H1 (cell line): ENCODE measurements at regions not wholly inside any gene's neighbourhood (a gene's known extent, or its start where the extent isn't known, plus 50 kb on each side); places are given as distances from the start of the nearest gene placed in this dataset.

Experiments used
- CTCF ChIA-PET: fragments of 300-600 bp; sonication (Branson Sonifier 250); formaldehyde crosslinking; loops from one replicate; lab custom pipeline; 2021; ENCODE audit not compliant: partially characterized antibody; lab: Charles Lee
- POLR2A ChIA-PET: fragments of 300-600 bp; sonication (Branson Sonifier 250); formaldehyde crosslinking; loops from one replicate; lab custom pipeline; 2021; ENCODE audit warnings: inconsistent platforms; ENCODE audit not compliant: partially characterized antibody; lab: Charles Lee
- DNase-seq, 2 experiments: peaks; one replicate each; pipeline versions ENCODE4 v3.0.0 to v3.0.0-alpha.2; 2010 to 2022; ENCODE audit warnings: low spot score in 2 of 2, low read depth in 1 of 2, mixed read lengths in 1 of 2
- FAIRE-seq: peaks from 2 replicates; lab custom pipeline; 2011; peaks lifted over from hg19 to GRCh38; lab: Jason Lieb, UNC
- H2AFZ ChIP-seq: 2 replicates; pipeline ENCODE4 v1.8.1; 2012; ENCODE audit warnings: low read length, inconsistent platforms
- H2AK5ac ChIP-seq: 2 replicates; pipeline ENCODE4 v1.6.1; 2013; ENCODE audit warnings: low read depth, low read length
- H2BK120ac ChIP-seq: replicated peaks from 2 replicates; pipeline ENCODE3; 2013; ENCODE audit warnings: low read depth, low read length, inconsistent platforms
- H2BK12ac ChIP-seq: 2 replicates; pipeline ENCODE4 v1.6.1; 2013; ENCODE audit warnings: low read depth, low read length
- H2BK15ac ChIP-seq: 2 replicates; pipeline ENCODE4 v1.6.1; 2013; ENCODE audit warnings: low read length
- H2BK20ac ChIP-seq: 2 replicates; pipeline ENCODE4 v1.6.1; 2013; ENCODE audit warnings: low read length
- H2BK5ac ChIP-seq: 2 replicates; pipeline ENCODE4 v1.6.1; 2013; ENCODE audit warnings: low read depth, low read length
- H3K14ac ChIP-seq: 2 replicates; pipeline ENCODE4 v1.6.1; 2013; ENCODE audit warnings: inconsistent platforms; ENCODE audit not compliant: insufficient read length
- H3K18ac ChIP-seq: 2 replicates; pipeline ENCODE4 v1.6.1; 2013; ENCODE audit warnings: low read length; ENCODE audit errors: extremely low read depth
- H3K23ac ChIP-seq: 2 replicates; pipeline ENCODE4 v1.6.1; 2013; ENCODE audit warnings: inconsistent platforms; ENCODE audit not compliant: insufficient read length
- H3K23me2 ChIP-seq: 2 replicates; pipeline ENCODE4 v1.6.1; 2013; ENCODE audit warnings: low read depth, low read length
- H3K27ac ChIP-seq: 2 replicates; pipeline ENCODE4 v1.6.1; 2011; ENCODE audit warnings: low read depth, low read length, inconsistent platforms
- H3K27me3 ChIP-seq, 4 experiments: replicated peaks in 1 of 4; 1 replicate in 1 of 4; 2 replicates in 3 of 4; pipeline versions ENCODE4 v1.6.1 to v1.8.1; 2011 to 2013; ENCODE audit warnings: low read length in 3 of 4, mild to moderate bottlenecking in 3 of 4, inconsistent platforms in 2 of 4, mixed read lengths in 2 of 4, moderate library complexity in 1 of 4; ENCODE audit not compliant: control insufficient read depth in 3 of 4, insufficient read depth in 3 of 4; ENCODE audit errors: extremely low read depth in 1 of 4
- H3K36me3 ChIP-seq, 4 experiments: 2 replicates each; pipeline versions ENCODE4 v1.6.1 to v1.8.1; 2011 to 2013; ENCODE audit warnings: mild to moderate bottlenecking in 4 of 4, low read length in 3 of 4, moderate library complexity in 2 of 4, control low read depth in 1 of 4, inconsistent platforms in 1 of 4; ENCODE audit not compliant: insufficient read depth in 4 of 4, control insufficient read depth in 2 of 4
- H3K4ac ChIP-seq: replicated peaks from 2 replicates; pipeline ENCODE3; 2013; ENCODE audit warnings: low read length, low read depth, mixed read lengths, inconsistent platforms; ENCODE audit not compliant: insufficient read length
- H3K4me1 ChIP-seq, 4 experiments: replicated peaks in 1 of 4; 1 replicate in 1 of 4; 2 replicates in 3 of 4; pipeline versions ENCODE4 v1.6.1 to v1.8.1; 2011 to 2013; ENCODE audit warnings: low read length in 3 of 4, inconsistent platforms in 2 of 4, mixed read lengths in 1 of 4; ENCODE audit not compliant: insufficient read depth in 4 of 4, control insufficient read depth in 3 of 4
- H3K4me2 ChIP-seq, 2 experiments: 2 replicates each; pipeline versions ENCODE4 v1.6.1 to v1.8.1; 2011 to 2013; ENCODE audit warnings: low read depth in 2 of 2, low read length in 2 of 2, control low read depth in 1 of 2, inconsistent platforms in 1 of 2, mild to moderate bottlenecking in 1 of 2; ENCODE audit not compliant: insufficient read depth in 1 of 2
- H3K4me3 ChIP-seq, 4 experiments: fragments of 200-600, 300-600 bp in 1 of 4; sonication (generic), shearing (Covaris generic), sonication (Bioruptor Twin) in 1 of 4; 2 replicates each; pipeline versions ENCODE4 v1.5.1 to v1.8.1; 2011 to 2016; ENCODE audit warnings: low read length in 4 of 4, low read depth in 3 of 4, control low read depth in 2 of 4, inconsistent platforms in 2 of 4, mild to moderate bottlenecking in 2 of 4, mixed read lengths in 1 of 4, moderate library complexity in 1 of 4; ENCODE audit not compliant: insufficient read depth in 2 of 4; ENCODE audit errors: extremely low read depth in 1 of 4
- H3K56ac ChIP-seq: replicated peaks from 2 replicates; pipeline ENCODE3; 2013; ENCODE audit warnings: low read depth, mild to moderate bottlenecking, mixed read lengths, low read length, inconsistent platforms; ENCODE audit not compliant: insufficient read length
- H3K79me1 ChIP-seq: 2 replicates; pipeline ENCODE4 v1.6.1; 2013; ENCODE audit warnings: low read depth, low read length, control low read depth
- H3K79me2 ChIP-seq, 2 experiments: 2 replicates each; pipeline versions ENCODE4 v1.6.1 to v1.8.1; 2012 to 2013; ENCODE audit warnings: low read length in 2 of 2, mild to moderate bottlenecking in 2 of 2, inconsistent platforms in 1 of 2; ENCODE audit not compliant: insufficient read depth in 2 of 2, control insufficient read depth in 1 of 2
- H3K9ac ChIP-seq, 4 experiments: replicated peaks in 1 of 4; 1 replicate in 1 of 4; 2 replicates in 3 of 4; pipeline versions ENCODE4 v1.6.1 to v1.8.1; 2011 to 2013; ENCODE audit warnings: low read depth in 3 of 4, low read length in 3 of 4, control low read depth in 2 of 4, mild to moderate bottlenecking in 2 of 4, moderate library complexity in 2 of 4, inconsistent platforms in 1 of 4; ENCODE audit errors: extremely low read depth in 1 of 4
- H3K9me3 ChIP-seq, 2 experiments: 2 replicates each; pipeline versions ENCODE4 v1.6.1 to v1.8.1; 2012 to 2013; ENCODE audit warnings: mild to moderate bottlenecking in 2 of 2, moderate library complexity in 2 of 2, control low read depth in 1 of 2, inconsistent platforms in 1 of 2, low read depth in 1 of 2, low read length in 1 of 2, mixed read lengths in 1 of 2; ENCODE audit not compliant: insufficient read depth in 2 of 2
- H4K20me1 ChIP-seq, 2 experiments: replicated peaks in 1 of 2; 2 replicates each; pipeline versions ENCODE3 to v1.8.1; 2011 to 2013; ENCODE audit warnings: inconsistent platforms in 2 of 2, low read length in 2 of 2, mild to moderate bottlenecking in 1 of 2; ENCODE audit not compliant: insufficient read depth in 2 of 2, control insufficient read depth in 1 of 2
- H4K5ac ChIP-seq: 2 replicates; pipeline ENCODE4 v1.6.1; 2013; ENCODE audit warnings: low read length, low read depth, mixed read lengths, inconsistent platforms; ENCODE audit not compliant: insufficient read length
- H4K8ac ChIP-seq: 2 replicates; pipeline ENCODE4 v1.8.0; 2013; ENCODE audit warnings: mild to moderate bottlenecking, moderate library complexity, low read length, inconsistent platforms; ENCODE audit not compliant: insufficient read depth; ENCODE audit errors: extremely low read depth
- H4K91ac ChIP-seq: replicated peaks from 2 replicates; pipeline ENCODE3; 2013; ENCODE audit warnings: low read length, mixed read lengths, inconsistent platforms; ENCODE audit not compliant: insufficient read length
- CHD2 ChIP-seq: IDR thresholded peaks from 2 replicates; pipeline ENCODE4 v1.6.1; 2012; ENCODE audit warnings: low read length, improper control_type of control experiment
- CREB1 ChIP-seq: IDR thresholded peaks from 2 replicates; pipeline ENCODE4 v1.6.1; 2012; ENCODE audit warnings: inconsistent platforms
- EGR1 ChIP-seq: IDR thresholded peaks from 2 replicates; pipeline ENCODE4 v1.6.1; 2011; ENCODE audit warnings: low read depth, low read length, borderline replicate concordance
- PHF8 ChIP-seq: fragments of 200-600 bp; sonication (generic); conservative IDR thresholded peaks from 2 replicates; pipeline ENCODE4 v1.7.1; 2012; ENCODE audit warnings: low read depth, mild to moderate bottlenecking, inconsistent platforms, low read length, moderate library complexity
- POLR2AphosphoS5 ChIP-seq: IDR thresholded peaks from 2 replicates; pipeline ENCODE4 v1.6.1; 2011; ENCODE audit warnings: low read depth, low read length
- RAD21 ChIP-seq, 2 experiments: IDR thresholded peaks in 1 of 2; conservative IDR thresholded peaks in 1 of 2; 2 replicates each; pipeline ENCODE4 v1.6.1; 2011; ENCODE audit warnings: low read depth in 2 of 2, low read length in 2 of 2, improper control_type of control experiment in 1 of 2, inconsistent platforms in 1 of 2, mild to moderate bottlenecking in 1 of 2, moderate library complexity in 1 of 2
- SIRT6 ChIP-seq: IDR thresholded peaks from one replicate; pipeline ENCODE4 v1.7.1; 2012; ENCODE audit warnings: low read length, inconsistent platforms
- SP2 ChIP-seq: IDR thresholded peaks from 2 replicates; pipeline ENCODE4 v1.6.1; 2012; ENCODE audit warnings: mild to moderate bottlenecking, low read length, inconsistent platforms
- SUZ12 ChIP-seq: fragments of 200-600 bp; sonication (generic); IDR thresholded peaks from 2 replicates; pipeline ENCODE4 v1.6.1; 2012; ENCODE audit warnings: mild to moderate bottlenecking, inconsistent platforms, low read length, moderate library complexity, mixed read lengths
- TAF7 ChIP-seq: optimal IDR thresholded peaks from 2 replicates; pipeline ENCODE3; 2011; ENCODE audit warnings: low read depth, mild to moderate bottlenecking, inconsistent platforms, low read length, moderate library complexity, borderline replicate concordance
- WGBS, 2 experiments: shearing (Covaris generic) in 1 of 2; methylation state at CpG; one replicate each; pipeline versions ENCODE4 v1.1.6 to v1.1.7; 2013 to 2015; ENCODE audit warnings: low lambda C conversion rate in 2 of 2, mixed read lengths in 2 of 2, inconsistent platforms in 1 of 2, low coverage in 1 of 2, missing lambda C conversion rate in 1 of 2; ENCODE audit not compliant: insufficient replicate concordance in 2 of 2, insufficient coverage in 1 of 2, insufficient read length in 1 of 2; ENCODE audit errors: extremely low coverage in 1 of 2, missing lambda C conversion rate in 1 of 2; 5-methylcytosine and 5-hydroxymethylcytosine counted together
- TF ChIP-seq, protein P1 (sequence below): IDR thresholded peaks from 2 replicates; pipeline ENCODE4 v1.6.1; 2012; ENCODE audit warnings: low read length, inconsistent platforms

DNA sequence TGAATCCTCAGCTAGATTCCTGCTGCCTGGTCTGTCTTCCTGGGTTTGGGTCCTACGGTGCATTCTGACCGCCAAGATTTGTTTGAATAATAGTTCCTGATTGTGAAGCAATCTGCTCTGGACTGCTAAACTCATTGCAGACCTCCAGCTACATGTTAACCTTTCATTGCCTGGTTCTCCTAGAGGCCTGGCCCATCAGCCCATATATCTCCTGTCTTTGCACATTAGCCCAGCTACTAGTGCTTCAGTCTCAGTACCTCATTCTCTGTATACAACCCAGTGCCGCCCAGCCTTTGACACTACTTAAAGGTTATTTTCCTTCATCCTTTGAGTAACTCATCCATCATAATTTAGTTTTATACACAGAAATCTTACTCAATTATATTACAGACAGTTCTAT lies 65.6 kb upstream of the GRIP1 start:
- H3K56ac ChIP-seq: no peak overlapping the region
- no peak overlapping the region for H2BK5ac ChIP-seq
- WGBS, 2 experiments: 91% methylated on average over 3 of the region's 3 CpGs; no CpG with 5 or more reads in 1 of the 2 experiments
- H4K8ac ChIP-seq: no peak overlapping the region
- no peaks in the 10 kb centered on the region for H3K79me2 ChIP-seq
- DNase-seq: no peak
- TF ChIP-seq CHD2: no peak
- no peak for TF ChIP-seq SP2
- TF ChIP-seq RAD21 (IDR thresholded peaks at IDR 0.05 in 1 of 2, conservative IDR thresholded peaks at IDR 0.05 in 1 of 2; ENCODE audit: low read depth in 2 of 2, low read length in 2 of 2): no peak
- no peak for TF ChIP-seq SUZ12
- no peak for TF ChIP-seq SIRT6
- TF ChIP-seq CREB1: no peak
- TF ChIP-seq TAF7: no peak
- TF ChIP-seq POLR2AphosphoS5: no peak
- TF ChIP-seq, protein P1, sequence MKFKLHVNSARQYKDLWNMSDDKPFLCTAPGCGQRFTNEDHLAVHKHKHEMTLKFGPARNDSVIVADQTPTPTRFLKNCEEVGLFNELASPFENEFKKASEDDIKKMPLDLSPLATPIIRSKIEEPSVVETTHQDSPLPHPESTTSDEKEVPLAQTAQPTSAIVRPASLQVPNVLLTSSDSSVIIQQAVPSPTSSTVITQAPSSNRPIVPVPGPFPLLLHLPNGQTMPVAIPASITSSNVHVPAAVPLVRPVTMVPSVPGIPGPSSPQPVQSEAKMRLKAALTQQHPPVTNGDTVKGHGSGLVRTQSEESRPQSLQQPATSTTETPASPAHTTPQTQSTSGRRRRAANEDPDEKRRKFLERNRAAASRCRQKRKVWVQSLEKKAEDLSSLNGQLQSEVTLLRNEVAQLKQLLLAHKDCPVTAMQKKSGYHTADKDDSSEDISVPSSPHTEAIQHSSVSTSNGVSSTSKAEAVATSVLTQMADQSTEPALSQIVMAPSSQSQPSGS: no peak
- TF ChIP-seq EGR1: no peak
- TF ChIP-seq PHF8: no peak
- no peak overlapping the region for H2AFZ ChIP-seq
- no peak overlapping the region for H4K5ac ChIP-seq
- H3K4me1 ChIP-seq: peaks cover 0 to 3% (median 0%) of the 10 kb centered on the region in 4 experiments; a peak in 1 of 7 replicates
- no peak overlapping the region for H2BK12ac ChIP-seq
- CTCF ChIA-PET: interaction anchor here (0.7 to 2.5 kb wide), 4 partner anchors 9 to 41 kb away, joined by 3 to 9 read pairs (median 4); no protein-coding TSS in a partner anchor
- peaks cover 0 to 1% (median 0%) of the 10 kb centered on the region in 4 experiments; a peak in 1 of 7 replicates for H3K27me3 ChIP-seq
- H3K79me1 ChIP-seq: no peaks in the 10 kb centered on the region
- no peak overlapping the region for H3K23ac ChIP-seq
- no peaks in the 10 kb centered on the region for H3K9me3 ChIP-seq
- no peak overlapping the region for H3K4ac ChIP-seq
- H2BK15ac ChIP-seq: no peak overlapping the region
- H3K4me3 ChIP-seq: no peak overlapping the region
- H4K91ac ChIP-seq: no peak overlapping the region
- no peak overlapping the region for H2AK5ac ChIP-seq
- no peak overlapping the region for H3K9ac ChIP-seq
- no peak overlapping the region for H3K27ac ChIP-seq
- H3K36me3 ChIP-seq: no peaks in the 10 kb centered on the region
- no peak overlapping the region for H3K18ac ChIP-seq
- POLR2A ChIA-PET: interaction anchor here (1.3 kb wide), 1 partner anchor 17 kb away, joined by 3 read pairs; no protein-coding TSS in a partner anchor
- no peak overlapping the region for H2BK20ac ChIP-seq
- no peaks in the 10 kb centered on the region for H3K23me2 ChIP-seq
- no peak overlapping the region for H3K14ac ChIP-seq
- no peak overlapping the region for H2BK120ac ChIP-seq
- no peak for FAIRE-seq
- H3K4me2 ChIP-seq: no peak overlapping the region
- no peaks in the 10 kb centered on the region for H4K20me1 ChIP-seq
